Stimulated activated CD8-positive, alpha-beta memory T cell treated with anti-CD3 and anti-CD28 coated beads, Interleukin-4, amount 100 ng/mL, for 48 hours (primary cell): ENCODE measurements at regions not wholly inside any gene's neighbourhood (a gene's known extent, or its start where the extent isn't known, plus 50 kb on each side); places are given as distances from the start of the nearest gene placed in this dataset.
A peak's percentile ranks its signal among the peaks of the same experiment; 100 is the strongest.
"Not testable (repeated sequence)": the region's sequence is repeated elsewhere in the genome, so short reads cannot be mapped to it uniquely, and the experiment has no call there.

Experiments used
- DNase-seq: peaks from one replicate; pipeline ENCODE4 v3.0.0-alpha.2; 2020

DNA sequence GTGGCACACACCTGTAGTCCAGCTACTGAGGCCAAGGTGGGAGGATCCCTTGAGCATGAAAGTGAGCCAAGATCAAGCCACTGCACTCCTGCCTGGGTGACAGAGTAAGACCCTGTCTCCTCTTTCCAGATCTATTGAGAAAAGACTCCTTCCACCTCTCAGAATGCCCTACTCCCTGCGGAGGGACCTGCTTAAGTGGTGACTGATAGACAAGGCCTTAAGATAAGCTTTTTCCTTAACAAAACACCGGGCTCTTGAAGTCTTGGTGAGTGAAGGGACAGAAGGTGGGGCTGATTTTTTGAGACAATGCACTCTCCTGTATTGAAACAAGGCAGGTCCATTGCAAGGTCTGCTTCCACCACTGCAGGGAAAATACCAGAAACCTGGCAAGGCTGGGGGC is 338.4 kb upstream of the FRG2C start:
- DNase-seq, result no peak

DNA sequence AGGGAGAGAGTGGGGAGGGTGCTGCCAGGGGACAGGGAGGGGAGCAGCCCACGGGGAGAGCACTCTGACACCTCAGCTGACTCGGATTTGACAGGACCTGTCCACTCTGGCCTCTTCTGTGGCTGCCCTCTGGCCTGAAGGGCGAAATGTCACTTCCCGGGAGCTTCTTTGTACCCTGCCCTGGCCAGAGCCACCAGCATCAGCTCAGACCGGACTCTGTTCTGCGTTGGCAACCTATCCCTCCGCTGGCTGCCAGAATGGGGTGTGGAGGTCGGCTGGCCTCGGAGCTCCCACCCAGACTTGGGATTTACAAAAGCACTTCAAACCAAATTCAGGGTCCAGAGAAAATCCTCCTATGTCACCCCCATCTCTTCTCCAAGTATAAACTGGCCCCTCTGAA is 336.7 kb upstream of the FRG2C start:
- DNase-seq, result no peak

DNA sequence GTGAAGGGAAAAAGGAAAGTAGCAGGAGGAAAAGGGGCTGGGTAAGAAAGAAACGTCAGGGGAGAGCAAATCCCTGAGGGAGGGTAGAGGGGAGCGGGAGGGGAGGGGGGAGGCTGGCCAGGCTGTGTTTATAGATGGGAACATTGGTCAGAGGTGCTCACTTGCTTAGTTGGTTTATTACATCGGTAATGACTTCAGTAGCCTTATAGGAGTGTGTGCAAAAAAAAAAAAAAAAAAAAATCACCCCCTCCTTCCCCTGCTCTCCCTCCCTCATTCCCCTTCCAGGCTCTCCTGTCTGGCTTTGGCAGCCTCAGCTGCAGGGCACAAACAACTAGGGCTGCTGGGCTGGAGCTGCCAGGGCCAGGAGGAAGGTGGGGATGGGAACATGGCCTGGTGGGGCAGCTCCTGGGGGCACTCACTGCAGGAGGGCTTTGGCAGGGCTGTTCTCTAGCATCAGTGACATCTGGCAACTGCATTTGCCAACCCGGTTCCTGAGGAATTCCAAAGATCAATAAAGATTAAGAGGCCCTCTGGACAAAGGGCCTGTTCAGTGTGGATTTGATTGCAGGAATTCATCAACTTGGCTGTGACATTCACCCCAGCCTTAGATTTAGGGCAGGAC is 334.5 kb upstream of the FRG2C start:
- DNase-seq, result no peak

DNA sequence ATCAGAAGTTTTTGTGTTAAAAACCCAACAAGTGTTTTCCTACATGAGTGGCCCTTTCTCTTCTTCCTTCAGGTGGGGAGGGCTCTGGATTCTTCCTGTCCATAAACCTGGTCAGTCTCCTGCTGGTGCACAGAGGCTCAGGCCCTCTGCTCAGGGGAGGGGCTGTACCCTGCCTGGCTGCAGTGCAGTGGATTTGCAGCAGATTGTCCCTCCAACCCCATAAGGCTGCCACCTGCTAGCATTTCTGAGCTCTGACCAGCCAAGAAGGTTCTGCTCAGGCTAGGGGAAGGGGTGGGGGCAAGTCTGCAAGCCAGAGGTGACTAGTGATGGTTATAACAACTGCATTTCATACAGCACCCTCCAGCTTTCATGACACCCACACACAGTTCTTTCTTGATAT is 333.7 kb upstream of the FRG2C start:
- not testable (repeated sequence) for DNase-seq

DNA sequence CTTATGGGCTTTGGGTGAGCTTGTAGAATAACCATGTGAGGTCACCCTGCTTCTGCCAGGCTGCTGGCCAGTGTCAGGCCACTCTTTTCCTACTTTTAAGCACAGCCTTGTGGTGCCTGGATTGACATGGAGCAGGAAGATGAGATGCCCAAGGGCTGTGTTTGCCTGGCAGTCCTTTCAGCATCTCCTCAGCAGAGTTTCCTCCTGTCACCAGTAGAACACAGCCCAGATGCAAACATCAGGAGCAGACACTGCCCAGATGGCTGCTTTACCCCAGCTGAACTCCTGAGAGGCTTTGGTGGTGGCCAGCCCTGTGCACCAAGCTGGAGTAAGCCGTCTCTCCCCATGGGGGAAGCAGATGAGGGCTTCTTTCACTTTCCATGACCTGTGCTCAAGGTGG is 332.0 kb upstream of the FRG2C start:
- not testable (repeated sequence) for DNase-seq

DNA sequence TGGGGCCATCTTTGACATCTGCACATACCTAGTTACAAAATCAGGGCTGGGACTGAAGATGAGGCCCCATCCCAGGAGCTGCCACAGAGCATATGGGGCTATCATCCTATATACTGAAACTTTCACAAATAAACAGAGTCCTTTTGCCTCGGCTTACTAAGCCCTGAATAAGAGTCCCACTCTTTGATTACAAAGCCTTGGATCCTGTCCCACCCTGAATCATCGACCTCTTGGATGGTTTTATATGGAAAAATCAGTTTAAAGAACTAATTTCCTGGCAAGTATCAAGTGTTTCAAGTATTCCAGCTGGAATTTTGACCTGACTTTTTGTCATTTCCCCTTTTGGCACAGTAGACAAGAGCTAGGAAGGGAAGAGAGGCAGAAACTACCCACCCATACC is 331.3 kb upstream of the FRG2C start:
- no peak for DNase-seq

DNA sequence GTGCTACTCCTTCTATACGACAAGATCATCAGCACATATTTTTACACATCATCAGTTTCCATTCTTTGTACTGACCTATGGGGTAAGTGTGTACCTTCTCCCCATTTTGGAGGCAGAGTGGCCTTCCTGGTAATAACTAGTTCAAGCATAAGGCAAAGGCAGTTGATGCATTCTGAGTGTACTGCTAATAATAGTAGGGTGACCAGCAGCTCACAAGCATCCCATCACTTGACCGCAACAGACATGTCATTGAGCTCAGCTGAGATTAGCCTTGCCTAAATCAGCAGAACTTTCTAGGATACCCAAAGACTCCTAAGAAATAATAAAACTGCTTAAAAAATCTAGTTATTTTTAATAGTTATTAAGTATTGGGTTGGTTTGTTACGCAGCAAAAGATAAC is 329.8 kb upstream of the FRG2C start:
- DNase-seq, result no peak

DNA sequence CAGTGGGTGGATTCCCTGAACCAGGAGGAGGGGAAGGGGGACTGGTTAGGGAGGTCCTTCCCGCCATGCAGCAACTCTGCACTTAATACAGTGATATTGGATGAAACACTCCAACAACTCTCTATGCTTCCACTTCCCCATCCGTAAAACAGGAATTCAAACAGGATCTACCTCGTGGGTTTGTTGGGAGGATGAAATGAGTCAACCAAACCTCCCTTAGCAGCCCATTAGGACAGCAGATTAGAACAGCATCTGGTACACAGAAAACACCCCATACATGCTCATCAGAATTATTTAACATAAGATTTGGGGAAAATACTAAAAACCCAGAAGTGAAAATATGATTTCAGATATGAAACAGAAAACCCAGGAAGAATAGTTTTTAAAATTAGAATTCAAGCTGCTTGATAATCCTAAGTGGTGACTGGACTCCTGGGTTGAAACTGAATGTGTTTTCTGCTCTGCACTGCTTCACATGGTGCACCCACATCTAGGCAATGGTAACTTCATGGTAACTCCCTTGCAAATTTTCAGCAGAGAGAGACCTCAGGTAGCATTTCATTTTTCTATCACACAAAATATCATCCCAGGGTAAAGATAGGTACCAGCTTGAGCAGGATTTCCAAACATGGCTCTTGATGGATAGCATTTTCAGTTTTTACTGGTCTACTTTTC is 326.8 kb upstream of the FRG2C start:
- DNase-seq, result no peak

DNA sequence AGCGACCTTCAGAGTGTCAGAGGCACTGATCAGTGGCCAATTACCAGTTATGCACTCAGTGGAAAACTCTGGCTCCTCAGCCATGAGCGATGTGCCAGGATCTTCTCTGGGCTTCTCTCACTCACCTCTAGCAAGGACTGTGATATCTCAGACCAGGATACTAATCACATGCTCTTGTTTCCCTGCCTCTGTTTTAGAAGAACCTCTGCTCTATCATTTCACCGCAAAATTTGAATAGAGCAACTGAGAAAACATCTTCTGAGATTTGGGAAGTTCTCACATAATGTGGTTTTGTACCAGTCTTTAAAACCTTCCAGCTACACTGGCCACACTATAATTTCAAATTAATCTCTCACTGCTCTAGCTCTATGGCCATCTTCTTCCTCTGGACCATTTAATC is 325.8 kb upstream of the FRG2C start:
- no peak for DNase-seq

DNA sequence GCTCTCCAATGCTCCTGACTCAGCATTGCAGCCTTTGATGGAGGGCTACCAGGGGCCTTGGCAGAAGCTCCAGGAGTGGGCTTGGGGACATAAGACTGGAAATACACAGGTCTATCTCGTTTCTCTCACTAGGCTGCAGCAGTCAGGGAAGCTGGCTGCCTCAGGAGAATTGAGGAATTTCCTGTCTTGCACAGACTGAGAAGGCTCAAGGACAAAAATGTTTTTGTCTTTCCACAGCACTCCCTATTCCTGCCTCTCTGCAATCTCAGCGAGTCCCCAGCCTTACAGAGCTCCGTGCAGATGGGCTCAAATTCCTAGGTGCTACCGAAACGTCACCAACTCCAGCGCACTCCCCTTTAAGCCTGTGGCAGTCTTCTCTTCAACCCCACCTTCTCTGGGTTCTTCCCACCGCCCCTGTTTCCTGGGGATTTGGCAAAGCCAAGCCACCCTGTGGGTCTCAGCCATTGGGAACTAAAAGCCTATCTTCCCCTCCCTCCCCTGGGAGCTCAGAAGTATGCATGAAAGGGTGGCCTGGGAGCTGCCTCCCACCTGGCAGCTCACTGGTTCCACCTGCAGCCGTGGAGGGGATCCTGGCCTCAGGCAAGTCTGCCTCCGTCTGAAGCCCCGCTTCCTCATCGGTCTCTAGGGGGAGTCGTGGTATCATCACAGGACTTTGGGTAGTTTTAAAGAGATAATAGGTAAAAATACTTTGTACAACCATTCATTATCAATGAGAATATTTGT is 322.6 kb upstream of the FRG2C start:
- no peak for DNase-seq

DNA sequence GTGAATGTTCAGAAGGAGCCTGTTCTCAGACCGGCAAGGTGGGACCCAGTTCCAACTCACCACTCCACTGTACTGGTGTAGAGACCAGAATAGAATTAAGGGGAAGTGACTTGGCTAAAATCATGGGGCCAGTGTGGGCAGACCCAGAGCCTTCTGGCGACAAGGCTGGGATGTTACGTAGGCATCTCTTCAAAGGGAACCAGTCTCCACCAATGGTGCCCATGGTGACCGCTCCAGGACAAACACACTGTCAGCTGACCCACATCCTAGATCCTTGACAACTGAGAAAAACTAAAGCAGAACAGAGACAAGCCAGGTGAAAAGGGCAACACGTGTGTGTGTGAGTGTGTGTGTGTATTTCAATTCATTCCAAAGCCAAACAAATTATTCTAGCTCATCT is 321.7 kb upstream of the FRG2C start:
- DNase-seq, result no peak

DNA sequence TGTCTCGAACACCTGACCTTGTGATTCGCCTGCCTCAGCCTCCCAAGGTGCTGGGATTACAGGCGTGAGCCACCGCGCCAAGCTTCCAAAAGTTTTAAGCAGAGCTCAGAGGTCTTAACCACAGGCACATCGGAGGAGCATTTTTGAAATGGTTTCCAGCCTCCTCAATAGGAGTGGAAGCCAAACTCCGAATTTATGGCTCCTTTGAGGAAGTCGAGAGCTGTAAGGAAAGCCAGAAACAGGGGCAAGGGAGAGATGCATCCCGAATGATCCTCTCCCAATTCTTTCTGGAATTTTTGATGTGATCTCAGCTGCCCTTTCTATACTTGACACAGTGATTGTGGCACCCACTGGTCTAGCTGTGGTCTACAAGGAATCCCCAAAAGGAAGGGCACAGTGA is 313.6 kb upstream of the FRG2C start:
- not testable (repeated sequence) for DNase-seq

DNA sequence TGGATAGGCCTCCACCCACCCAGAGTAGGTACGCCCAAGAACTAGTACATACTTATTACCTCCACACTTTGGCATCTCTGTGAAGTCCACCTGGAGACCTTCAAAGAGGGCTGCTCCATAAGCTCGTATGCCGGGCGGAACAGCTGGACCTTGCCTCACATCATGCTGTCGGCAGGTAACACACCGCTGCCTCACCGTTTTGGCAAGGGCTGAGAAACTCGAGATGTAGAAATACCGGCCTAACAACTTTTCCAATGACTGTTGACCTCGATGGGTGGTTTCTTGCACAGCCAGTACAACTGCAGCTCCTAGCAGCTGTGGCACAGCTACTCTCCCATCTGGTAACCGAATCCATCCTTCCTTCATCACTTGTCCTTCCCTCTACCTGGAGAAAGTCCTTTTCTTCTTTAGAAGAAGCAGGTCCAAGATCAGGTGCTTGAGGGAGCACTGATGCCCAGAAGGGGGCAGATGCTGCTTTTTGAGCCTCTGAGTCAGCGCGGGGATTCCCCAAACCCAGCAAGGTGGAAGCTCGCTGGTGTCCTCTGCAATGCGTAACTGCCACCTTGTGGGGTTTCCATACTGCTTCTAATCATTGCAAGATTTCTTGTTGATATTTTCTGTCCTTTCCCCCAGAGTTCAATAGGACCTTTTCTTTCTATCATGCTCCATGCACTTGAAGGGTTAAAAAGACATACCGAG is 301.9 kb upstream of the FRG2C start:
- DNase-seq, result peak; percentile 68

DNA sequence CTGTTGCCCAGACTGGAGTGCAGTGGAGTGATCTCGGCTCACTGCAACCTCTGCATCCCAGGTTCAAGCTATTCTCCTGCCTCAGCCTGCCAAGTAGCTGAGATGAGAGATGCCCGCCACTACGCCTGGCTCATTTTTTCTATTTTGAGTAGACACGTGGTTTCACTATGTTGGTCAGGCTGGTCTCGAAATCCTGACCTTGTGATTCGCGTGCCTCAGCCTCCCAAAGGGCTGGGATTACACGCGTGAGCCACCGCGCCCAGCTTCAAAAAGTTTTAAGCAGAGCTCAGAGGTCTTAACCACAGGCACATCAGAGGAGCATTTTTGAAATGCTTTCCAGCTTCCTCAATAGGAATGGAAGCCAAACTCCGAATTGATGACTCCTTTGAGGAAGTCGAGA is 291.2 kb upstream of the FRG2C start:
- not testable (repeated sequence) for DNase-seq

DNA sequence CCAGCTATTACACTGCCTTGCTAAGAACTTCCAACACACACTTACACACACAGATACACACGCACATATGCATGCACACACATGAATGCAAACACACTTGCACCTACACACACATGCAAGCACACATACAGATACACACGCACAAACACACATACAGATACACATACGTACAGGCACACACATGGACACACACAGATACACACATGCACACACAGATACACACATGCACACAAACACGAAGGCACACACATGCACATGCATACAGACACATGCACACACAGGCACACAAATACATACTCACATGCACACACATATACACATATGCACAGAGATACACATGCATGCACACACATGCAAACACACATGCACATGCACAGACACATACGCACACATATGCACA is 284.3 kb upstream of the FRG2C start:
- not testable (repeated sequence) for DNase-seq

DNA sequence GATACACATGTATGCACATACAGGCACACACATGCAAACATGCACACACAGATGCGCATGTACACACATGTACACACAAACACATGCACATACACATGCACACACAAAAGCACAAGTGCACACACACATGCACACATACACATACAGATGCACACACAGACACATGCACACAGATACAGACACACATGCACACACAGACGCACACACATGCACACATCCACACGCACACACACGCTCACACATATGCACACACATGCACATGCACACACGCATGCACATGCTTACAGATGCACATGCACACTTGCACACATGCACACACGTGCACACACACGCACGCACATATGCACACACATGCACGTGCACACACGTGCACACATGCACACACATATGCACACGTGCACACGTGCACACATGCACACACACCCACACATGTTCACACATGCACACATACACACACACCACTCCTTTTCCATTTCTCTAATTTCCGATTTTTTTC is 283.8 kb upstream of the FRG2C start:
- no peak for DNase-seq

DNA sequence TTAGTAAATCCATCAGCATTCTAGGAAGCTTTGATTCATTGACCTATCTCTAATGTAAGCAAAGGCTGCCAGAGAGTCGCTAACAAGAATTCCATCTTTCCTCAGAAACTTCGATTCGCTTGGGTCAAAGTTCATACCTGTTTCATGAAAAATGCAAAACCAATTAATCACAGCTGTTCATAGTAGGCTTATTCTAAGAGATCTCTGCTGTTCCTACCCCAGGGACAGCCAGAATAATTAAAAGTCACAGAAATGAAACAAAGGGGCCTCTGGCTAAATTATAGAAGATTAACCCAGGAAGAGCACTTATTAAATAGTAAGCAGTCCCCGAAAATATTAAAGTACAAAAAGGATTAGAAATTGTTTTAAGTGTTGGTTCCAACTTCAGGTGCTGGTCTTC is 280.1 kb upstream of the FRG2C start:
- not testable (repeated sequence) for DNase-seq

DNA sequence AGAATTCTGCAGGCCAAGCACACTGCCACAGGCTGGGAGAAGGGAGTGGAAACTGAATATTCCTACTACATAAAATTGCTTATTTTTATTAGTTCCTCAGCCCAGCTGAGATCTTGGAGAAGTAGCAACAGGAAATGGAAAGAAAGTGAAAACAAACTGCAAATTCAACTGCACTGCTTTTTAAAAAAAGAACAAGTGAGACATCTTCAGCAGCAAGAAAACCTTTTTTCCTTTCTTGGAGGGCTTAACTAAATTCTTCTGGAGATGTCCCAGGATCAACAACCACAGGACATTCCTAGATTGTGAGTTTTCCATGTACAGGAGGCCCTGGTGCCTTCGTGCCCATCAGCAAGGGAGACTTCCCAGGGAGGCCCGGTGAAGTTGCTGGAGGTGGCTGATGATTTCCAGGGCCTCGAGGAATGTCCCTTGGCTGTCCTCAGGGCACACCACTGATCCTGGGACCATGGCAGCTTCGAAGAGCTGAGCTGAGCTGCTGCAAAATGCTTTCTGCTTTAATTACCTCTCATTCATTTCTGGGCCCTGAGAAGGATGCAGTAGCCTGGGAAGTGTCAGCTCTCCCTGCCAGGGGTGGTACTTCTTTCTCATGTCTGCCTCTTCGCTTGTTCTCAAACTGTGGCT is 275.5 kb upstream of the FRG2C start:
- not testable (repeated sequence) for DNase-seq

DNA sequence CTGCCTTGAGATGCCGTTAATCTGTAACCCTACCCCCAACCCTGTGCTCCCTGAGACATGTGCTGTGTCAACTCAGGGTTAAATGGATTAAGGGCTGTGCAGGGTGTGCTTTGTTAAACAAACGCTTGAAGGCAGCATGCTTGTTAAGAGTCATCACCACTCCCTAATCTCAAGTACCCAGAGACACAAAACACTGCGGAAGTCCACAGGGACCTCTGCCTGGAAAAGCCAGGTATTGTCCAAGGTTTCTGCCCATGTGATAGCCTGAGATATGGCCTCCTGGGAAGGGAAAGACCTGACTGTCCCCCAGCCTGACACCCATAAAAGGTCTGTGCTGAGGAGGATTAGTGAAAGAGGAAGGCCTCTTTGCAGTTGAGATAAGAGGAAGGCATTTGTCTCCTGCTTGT is 270.8 kb upstream of the FRG2C start:
- DNase-seq, result not testable (repeated sequence)

DNA sequence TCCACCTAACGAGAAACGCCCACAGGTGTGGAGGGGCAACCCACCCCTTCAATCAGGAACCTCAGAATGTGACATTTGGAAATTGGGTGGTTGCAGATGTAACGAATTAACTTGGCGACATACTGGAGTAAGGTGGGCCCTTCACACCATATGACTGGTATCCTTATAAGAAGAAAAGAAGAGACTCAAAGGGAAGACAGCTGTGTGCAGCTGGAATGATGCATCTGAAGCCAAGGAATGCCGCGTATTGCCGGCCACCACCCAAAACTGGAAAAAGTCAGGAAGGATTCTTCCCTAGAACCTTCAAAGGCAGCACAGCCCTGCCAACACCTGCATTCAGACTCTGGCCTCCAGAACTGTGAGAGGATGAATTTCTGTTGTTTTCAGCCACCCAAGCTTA is 270.0 kb upstream of the FRG2C start:
- DNase-seq, result not testable (repeated sequence)

DNA sequence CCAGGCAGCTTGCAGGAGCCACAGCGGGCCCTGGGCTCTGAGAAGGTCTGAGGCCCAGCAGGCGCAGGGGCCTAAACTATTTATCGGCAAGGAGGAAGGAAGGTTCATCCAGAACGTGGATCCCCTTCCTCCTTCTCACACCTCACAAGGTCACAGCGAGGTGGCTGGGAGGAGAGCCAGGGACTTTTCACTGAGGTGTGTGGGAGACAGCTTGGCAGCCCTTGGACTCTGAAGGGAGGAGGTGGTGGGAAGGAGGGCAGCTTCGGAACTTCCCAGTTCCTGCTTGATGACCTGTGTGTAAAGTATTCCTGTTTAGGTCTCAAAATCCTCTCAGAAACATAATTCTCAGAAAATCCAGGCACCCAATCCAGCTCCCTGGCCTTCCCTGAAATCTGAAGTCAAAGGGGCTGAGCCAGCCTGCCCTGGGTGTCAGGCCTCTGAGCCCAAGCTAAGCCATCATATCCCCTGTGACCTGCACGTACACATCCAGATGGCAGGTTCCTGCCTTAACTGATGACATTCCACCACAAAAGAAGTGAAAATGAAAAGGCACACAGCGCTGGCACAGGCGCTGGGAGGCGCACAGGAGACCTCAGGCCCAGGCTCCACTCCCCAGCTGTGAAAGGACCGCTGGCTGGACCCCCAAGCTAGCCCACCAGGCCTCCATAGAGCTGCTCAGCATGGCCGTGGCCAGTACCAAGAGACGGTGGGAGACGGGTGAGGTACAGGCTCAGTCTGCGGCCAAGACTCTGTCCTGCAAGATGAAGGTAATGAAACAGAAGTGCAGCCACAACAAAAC is 269.4 kb upstream of the FRG2C start:
- DNase-seq, result not testable (repeated sequence)
